SK-N-MC (cell line): ENCODE measurements at regions not wholly inside any gene's neighbourhood (a gene's known extent, or its start where the extent isn't known, plus 50 kb on each side); places are given as distances from the start of the nearest gene placed in this dataset.

Experiments used
- EZH2 ChIP-seq: fragments of 200-600 bp; sonication (generic); IDR thresholded peaks from one replicate; pipeline ENCODE4 v1.6.1; 2017; ENCODE audit warnings: antibody characterized with exemption
- FOXP2 ChIP-seq: optimal IDR thresholded peaks from 2 replicates; pipeline ENCODE3; 2011; ENCODE audit warnings: mild to moderate bottlenecking, moderate library complexity; ENCODE audit not compliant: insufficient read depth; ENCODE audit errors: extremely low read length, control extremely low read depth
- POLR2AphosphoS5 ChIP-seq: IDR thresholded peaks from 2 replicates; pipeline ENCODE4 v1.6.1; 2012; ENCODE audit warnings: mild to moderate bottlenecking, low read depth, low read length, borderline replicate concordance

- TF ChIP-seq POLR2AphosphoS5 (no peak), FOXP2 (no peak), EZH2 (no peak)
Observed at GRCh38 chr5:17806818-17807468, 172.7 kb downstream of the TAF11L14 start.
